GM20000 (cell line): ENCODE measurements at regions not wholly inside any gene's neighbourhood (a gene's known extent, or its start where the extent isn't known, plus 50 kb on each side); places are given as distances from the start of the nearest gene placed in this dataset.

Experiments
- DNase-seq: peaks from one replicate; pipeline ENCODE4 v3.0.0; 2012; ENCODE audit warnings: low spot score
- TF ChIP-seq, protein P1 (sequence below): IDR thresholded peaks from 2 replicates; pipeline ENCODE4 v1.5.1; 2012; ENCODE audit warnings: mild to moderate bottlenecking, control low read depth; ENCODE audit errors: extremely low read depth, missing control alignments

DNA sequence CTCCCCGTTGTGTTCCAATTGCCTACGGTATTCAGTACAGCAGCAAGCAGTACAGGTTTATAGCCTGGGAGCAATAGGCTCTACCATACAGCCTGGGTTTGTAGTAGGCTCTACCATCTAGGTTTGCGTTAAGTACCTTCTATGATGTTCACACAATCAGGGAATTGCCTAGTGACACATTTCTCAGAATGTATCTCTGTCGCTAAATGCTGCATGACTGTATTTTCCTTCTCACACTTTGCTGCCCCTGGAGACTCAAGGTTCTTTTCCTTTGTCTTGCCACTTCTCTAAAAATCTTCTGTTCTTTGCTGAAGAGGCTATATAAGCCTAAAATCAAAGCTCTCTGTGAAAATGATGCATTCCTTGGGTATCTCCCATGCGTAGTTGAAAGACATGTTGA is 241.9 kb downstream of the CD83 start:
- TF ChIP-seq, protein P1, sequence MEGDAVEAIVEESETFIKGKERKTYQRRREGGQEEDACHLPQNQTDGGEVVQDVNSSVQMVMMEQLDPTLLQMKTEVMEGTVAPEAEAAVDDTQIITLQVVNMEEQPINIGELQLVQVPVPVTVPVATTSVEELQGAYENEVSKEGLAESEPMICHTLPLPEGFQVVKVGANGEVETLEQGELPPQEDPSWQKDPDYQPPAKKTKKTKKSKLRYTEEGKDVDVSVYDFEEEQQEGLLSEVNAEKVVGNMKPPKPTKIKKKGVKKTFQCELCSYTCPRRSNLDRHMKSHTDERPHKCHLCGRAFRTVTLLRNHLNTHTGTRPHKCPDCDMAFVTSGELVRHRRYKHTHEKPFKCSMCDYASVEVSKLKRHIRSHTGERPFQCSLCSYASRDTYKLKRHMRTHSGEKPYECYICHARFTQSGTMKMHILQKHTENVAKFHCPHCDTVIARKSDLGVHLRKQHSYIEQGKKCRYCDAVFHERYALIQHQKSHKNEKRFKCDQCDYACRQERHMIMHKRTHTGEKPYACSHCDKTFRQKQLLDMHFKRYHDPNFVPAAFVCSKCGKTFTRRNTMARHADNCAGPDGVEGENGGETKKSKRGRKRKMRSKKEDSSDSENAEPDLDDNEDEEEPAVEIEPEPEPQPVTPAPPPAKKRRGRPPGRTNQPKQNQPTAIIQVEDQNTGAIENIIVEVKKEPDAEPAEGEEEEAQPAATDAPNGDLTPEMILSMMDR = no peak
- no peak for DNase-seq

DNA sequence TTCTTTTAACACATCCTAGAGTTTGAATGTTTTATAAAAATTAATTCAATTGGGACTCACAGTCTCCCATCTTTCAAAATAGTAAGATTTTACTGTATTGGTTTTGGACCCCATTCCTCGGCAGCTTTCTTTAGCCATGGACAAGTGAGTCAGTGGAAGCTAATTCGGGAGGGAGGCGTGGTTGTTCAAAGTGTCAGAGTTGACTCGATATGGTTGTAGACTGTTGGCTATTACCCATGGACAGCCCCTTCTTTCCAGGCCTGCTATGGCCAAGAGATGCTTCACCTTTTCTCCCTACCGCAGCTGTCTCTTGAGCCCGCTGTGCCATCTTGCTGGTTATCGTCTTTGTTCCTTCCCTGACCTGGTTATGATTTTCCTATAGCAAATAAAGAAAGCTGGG is 243.0 kb downstream of the CD83 start:
- TF ChIP-seq, protein P1 = no peak
- no peak for DNase-seq

DNA sequence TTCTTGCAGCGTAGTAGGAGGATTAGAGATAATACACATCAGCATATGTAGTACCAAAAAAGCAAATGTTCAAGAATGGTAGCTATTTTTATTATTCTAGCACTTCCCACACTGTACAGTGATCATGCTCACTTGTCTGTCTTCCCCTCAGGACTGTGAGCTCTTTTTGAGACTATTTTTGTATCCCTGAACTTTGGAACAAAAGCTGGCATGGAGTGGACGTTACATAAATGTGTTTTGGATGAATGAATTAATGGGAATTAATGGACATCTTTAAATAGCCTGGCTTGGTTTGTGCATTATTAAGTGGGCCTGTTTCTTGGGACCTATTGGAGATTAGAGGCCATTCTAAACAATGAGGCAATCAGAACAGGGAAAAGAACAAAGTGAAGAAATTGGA is 243.7 kb downstream of the CD83 start:
- no peak for DNase-seq
- TF ChIP-seq, protein P1 = no peak

DNA sequence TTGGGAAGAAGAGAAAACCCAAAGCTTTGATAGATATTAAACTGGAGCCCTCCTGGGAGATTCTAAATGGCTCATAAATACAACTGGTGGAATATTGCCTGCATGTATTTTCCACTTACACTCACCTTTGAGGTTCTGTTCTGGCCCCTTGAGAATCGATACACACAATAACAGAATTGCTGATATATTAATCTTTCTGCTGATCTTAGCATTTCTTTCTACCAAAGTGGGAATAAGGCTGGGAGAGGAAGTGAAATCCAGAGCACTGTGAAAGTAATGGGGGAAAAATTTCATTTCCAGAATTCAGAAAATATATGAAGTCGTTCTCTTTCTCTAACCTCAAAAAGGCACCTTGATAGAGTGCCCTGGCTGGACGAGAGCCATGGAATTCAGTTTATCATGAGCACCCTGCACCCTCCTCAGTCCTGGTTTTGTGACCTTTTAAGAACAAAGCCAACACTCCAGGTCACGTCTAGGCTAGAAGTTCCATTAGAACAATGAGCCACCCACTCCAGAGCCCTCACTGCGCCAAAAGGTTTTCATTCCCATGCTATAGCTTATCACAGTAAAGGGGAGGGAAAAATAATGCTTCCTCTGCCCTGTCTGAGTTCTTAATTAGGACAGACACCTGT is 244.5 kb downstream of the CD83 start:
- TF ChIP-seq, protein P1 = no peak
- no peak for DNase-seq

DNA sequence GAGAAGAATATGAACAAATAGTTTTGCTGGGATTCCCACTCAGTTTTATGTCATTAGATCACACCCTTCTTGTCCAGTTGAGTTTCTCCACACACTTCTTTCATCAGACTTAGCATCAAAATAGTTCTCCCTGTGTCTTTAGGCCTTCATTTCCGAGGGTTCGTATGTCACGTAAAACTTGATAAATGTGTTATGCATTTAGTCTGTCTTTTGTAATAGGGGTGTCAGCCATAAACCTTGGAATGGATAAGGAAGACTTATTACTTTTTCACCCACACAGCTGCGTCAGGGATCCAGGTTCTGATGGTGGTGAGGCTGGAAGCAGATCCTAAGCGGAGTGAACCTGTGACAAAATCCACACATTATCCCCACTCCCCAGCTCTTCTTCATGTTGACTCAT is 246.8 kb downstream of the CD83 start:
- TF ChIP-seq, protein P1 = no peak
- DNase-seq = no peak

DNA sequence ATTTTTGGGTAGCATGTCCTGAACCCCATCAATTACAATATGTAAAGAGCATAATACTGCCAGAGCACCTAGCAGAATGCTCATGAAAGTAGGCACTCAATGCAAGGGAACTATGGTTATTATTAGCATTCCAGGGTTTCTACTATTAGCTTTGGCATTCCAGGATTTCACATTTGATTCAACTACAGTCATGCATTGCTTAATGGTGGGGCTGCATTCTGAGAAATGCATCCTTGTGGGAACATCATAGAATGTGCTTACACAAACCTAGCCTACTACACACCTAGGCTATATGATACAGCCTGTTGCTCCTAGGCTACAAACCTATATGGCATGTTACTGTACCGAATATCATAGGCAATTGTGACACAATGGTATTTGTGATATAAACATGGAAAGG is 247.8 kb downstream of the CD83 start:
- TF ChIP-seq, protein P1 = no peak
- no peak for DNase-seq

DNA sequence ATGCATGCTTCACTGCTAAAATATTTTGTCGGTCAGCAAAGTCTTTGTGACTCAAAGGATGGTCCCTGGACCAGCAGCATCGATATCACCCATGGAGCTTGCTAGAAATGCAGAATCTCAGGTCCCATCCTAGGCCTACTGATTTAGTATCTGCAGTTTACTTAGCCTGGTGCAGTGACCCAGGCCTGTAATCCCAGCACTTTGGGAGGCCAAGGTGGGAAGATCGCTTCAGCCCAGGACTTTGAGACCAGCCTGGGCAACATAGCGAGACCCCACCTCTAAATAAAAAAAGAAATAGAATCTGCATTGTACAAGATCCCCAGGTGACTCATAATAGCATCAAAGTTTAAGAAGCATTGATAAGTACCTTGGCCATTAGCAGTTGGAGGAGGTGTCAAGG is 248.7 kb downstream of the CD83 start:
- DNase-seq = no peak
- TF ChIP-seq, protein P1 = no peak
